ENCODE measurements at regions not wholly inside any gene's neighbourhood (a gene's known extent, or its start where the extent isn't known, plus 50 kb on each side); places are given as distances from the start of the nearest gene placed in this dataset.

DNA sequence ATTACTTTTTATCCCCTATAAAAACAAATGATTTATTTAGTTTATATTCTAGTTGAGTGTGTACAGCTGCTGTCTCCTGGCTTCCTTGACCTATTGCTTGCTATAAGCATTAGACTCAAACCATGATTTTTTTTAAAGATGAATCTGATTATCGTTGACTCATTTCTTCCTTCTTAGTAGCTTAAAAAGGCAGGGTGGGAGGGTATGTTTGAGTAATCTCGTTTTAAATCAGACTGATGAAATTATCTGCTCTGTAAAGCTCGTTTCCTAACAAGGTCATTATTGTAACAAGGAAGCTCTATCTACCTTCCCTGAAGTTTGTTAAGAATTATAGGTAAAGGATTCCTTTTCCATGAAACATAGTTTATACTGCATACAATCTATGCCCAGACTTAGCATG lies 276.3 kb upstream of the KCND2 start:
- TF ChIP-seq, protein P1, sequence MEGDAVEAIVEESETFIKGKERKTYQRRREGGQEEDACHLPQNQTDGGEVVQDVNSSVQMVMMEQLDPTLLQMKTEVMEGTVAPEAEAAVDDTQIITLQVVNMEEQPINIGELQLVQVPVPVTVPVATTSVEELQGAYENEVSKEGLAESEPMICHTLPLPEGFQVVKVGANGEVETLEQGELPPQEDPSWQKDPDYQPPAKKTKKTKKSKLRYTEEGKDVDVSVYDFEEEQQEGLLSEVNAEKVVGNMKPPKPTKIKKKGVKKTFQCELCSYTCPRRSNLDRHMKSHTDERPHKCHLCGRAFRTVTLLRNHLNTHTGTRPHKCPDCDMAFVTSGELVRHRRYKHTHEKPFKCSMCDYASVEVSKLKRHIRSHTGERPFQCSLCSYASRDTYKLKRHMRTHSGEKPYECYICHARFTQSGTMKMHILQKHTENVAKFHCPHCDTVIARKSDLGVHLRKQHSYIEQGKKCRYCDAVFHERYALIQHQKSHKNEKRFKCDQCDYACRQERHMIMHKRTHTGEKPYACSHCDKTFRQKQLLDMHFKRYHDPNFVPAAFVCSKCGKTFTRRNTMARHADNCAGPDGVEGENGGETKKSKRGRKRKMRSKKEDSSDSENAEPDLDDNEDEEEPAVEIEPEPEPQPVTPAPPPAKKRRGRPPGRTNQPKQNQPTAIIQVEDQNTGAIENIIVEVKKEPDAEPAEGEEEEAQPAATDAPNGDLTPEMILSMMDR (IDR thresholded peaks at IDR 0.05), result no peak
- no peak for TF ChIP-seq EP300 (IDR thresholded peaks at IDR 0.05)
- no peak for TF ChIP-seq POLR2A (IDR thresholded peaks at IDR 0.05)
